ENCODE measurements at regions not wholly inside any gene's neighbourhood (a gene's known extent, or its start where the extent isn't known, plus 50 kb on each side); places are given as distances from the start of the nearest gene placed in this dataset.

DNA sequence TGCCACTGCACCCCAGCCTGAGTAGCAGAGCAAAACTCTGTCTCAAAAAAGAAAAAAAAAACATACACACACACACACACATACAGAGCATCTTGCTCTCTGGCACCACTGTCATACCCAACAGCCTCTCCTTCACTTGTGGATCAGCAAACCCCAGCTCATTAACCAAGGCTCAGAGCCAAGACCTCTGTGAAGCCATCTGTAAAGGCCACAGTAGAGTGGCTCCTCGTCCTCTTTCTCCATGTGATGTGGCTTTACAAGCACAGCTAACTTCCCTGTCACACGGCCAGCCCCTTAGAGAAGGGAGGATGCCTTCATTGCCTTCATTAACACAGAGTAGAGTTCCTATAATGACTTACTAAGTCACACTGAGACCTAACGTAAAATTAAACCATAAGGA, 62.7 kb upstream of the LSM14A start:
- CTCF ChIA-PET = no interaction called here
- no peaks in the 10 kb centered on the region for H4K20me1 ChIP-seq (ENCODE audit: control insufficient read depth, insufficient read depth)

More for the DNA sequence above, 62.7 kb upstream of the LSM14A start:
- TF ChIP-seq, protein P1, sequence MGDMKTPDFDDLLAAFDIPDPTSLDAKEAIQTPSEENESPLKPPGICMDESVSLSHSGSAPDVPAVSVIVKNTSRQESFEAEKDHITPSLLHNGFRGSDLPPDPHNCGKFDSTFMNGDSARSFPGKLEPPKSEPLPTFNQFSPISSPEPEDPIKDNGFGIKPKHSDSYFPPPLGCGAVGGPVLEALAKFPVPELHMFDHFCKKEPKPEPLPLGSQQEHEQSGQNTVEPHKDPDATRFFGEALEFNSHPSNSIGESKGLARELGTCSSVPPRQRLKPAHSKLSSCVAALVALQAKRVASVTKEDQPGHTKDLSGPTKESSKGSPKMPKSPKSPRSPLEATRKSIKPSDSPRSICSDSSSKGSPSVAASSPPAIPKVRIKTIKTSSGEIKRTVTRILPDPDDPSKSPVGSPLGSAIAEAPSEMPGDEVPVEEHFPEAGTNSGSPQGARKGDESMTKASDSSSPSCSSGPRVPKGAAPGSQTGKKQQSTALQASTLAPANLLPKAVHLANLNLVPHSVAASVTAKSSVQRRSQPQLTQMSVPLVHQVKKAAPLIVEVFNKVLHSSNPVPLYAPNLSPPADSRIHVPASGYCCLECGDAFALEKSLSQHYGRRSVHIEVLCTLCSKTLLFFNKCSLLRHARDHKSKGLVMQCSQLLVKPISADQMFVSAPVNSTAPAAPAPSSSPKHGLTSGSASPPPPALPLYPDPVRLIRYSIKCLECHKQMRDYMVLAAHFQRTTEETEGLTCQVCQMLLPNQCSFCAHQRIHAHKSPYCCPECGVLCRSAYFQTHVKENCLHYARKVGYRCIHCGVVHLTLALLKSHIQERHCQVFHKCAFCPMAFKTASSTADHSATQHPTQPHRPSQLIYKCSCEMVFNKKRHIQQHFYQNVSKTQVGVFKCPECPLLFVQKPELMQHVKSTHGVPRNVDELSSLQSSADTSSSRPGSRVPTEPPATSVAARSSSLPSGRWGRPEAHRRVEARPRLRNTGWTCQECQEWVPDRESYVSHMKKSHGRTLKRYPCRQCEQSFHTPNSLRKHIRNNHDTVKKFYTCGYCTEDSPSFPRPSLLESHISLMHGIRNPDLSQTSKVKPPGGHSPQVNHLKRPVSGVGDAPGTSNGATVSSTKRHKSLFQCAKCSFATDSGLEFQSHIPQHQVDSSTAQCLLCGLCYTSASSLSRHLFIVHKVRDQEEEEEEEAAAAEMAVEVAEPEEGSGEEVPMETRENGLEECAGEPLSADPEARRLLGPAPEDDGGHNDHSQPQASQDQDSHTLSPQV (IDR thresholded peaks at IDR 0.05) = no peak
- TF ChIP-seq BRCA1 (IDR thresholded peaks at IDR 0.05; ENCODE audit: low read depth, low read length) (no peak), SP1 (IDR thresholded peaks at IDR 0.05; ENCODE audit: low read depth, low read length) (no peak), NFYB (IDR thresholded peaks at IDR 0.05; ENCODE audit: insufficient read depth, low read depth, low read length) (no peak), POLR2AphosphoS2 (IDR thresholded peaks at IDR 0.05; ENCODE audit: low read depth, low read length) (no peak), TBL1XR1 (IDR thresholded peaks at IDR 0.05; ENCODE audit: low read depth, low read length) (no peak), KLF5 (IDR thresholded peaks at IDR 0.05; ENCODE audit: partially characterized antibody) (no peak)
- H3K4me3 ChIP-seq = no peak overlapping the region
- H3K27ac ChIP-seq (ENCODE audit: control insufficient read depth, insufficient read depth) = no peak overlapping the region
- in situ Hi-C loops (cut with MboI) = no loop called here
- ChIA-PET RAD21 (ENCODE audit: unreplicated experiment) (no interaction called here), SMC1A (ENCODE audit: uncharacterized antibody, unreplicated experiment) (no interaction called here), POLR2A (no interaction called here)
- H3K4me1 ChIP-seq (ENCODE audit: control insufficient read depth, insufficient read depth, low read length) = no peaks in the 10 kb centered on the region
- H3K9ac ChIP-seq (ENCODE audit: control insufficient read depth, insufficient read depth, low read length) = no peak overlapping the region
- ATAC-seq = no peak
- DNase-seq (ENCODE audit: low read depth, low spot score) = no peak
- no peaks in the 10 kb centered on the region for H3K36me3 ChIP-seq (ENCODE audit: control insufficient read depth in 2 of 2, insufficient read depth in 2 of 2, low read length in 1 of 2)
- WGBS (ENCODE audit: insufficient coverage, insufficient replicate concordance, low lambda C conversion rate, missing lambda C conversion rate) = 18% methylated on average over 3 of the region's 3 CpGs
- no peak for FAIRE-seq
- H3K9me3 ChIP-seq (replicated peaks; ENCODE audit: control insufficient read depth, insufficient read depth, low read length) = no peaks in the 10 kb centered on the region
- H3K27me3 ChIP-seq (replicated peaks in 1 of 2; ENCODE audit: control insufficient read depth in 2 of 2, insufficient read depth in 2 of 2, low read length in 1 of 2) = no peaks in the 10 kb centered on the region
- no peaks in the 10 kb centered on the region for H3K79me2 ChIP-seq (ENCODE audit: control insufficient read depth, insufficient read depth, low read length)
- H3K4me2 ChIP-seq (ENCODE audit: control insufficient read depth, insufficient read depth) = no peak overlapping the region
- intact Hi-C loops (cut with micrococcal nuclease; ENCODE audit: unreplicated experiment) = no loop called here
- no TSS peak for BruUV-seq (replicated peaks)
- no peak overlapping the region for H2AFZ ChIP-seq (ENCODE audit: control insufficient read depth, low read depth, low read length)

Measured in GM12878 (cell line).